HG03460 (cell line): ENCODE measurements at regions not wholly inside any gene's neighbourhood (a gene's known extent, or its start where the extent isn't known, plus 50 kb on each side); places are given as distances from the start of the nearest gene placed in this dataset.
"Not testable (repeated sequence)": the region's sequence is repeated elsewhere in the genome, so short reads cannot be mapped to it uniquely, and the experiment has no call there.

Experiments
- ATAC-seq: cut with Tn5 transposase; IDR thresholded peaks from one replicate; pipeline ENCODE4 v1.9.1; 2021; ENCODE audit not compliant: unreplicated experiment

- no peak for ATAC-seq
Observed at GRCh38 chr3:67145738-67146137, 147.6 kb downstream of the KBTBD8 start.

DNA sequence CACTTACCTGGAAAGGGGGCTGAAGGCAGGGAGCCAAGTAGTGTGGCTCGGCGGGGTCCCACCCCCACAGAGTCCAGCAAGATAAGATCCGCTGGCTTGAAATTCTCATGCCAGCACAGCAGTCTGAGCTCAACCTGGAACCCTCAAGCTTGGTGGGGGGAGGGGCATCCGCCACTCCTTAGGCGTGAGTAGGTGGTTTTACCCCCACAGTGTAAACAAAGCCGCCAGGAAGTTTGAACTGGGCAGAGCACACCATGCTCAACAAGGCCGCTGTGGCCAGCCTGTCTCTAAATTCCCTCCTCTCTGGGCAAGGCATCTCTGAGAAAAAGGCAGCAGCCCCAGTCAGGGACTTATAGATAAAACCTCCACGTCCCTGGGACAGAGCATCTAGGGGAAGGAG lies 156.3 kb downstream of the KBTBD8 start:
- ATAC-seq: no peak

- ATAC-seq: no peak
Observed at GRCh38 chr3:67167481-67167880, 169.4 kb downstream of the KBTBD8 start.

- no peak for ATAC-seq
Observed at GRCh38 chr3:67171841-67172240, 173.7 kb downstream of the KBTBD8 start.

DNA sequence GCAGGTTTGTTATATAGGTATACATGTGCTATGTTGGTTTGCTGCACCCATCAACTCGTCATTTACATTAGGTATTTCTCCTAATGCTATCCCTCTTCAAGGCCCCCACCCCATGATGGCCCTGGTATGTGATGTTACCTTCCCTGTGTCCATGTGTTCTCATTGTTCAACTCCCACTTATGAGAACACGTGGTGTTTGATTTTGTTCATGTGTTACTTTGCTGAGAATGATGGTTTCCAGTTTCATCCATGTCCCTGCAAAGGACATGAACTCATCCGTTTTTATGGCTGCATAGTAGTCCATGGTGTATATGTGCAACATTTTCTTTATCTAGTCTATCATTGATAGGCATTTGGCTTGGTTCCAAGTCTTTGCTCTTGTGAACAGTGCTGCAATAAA lies 175.0 kb downstream of the KBTBD8 start:
- ATAC-seq: not testable (repeated sequence)

DNA sequence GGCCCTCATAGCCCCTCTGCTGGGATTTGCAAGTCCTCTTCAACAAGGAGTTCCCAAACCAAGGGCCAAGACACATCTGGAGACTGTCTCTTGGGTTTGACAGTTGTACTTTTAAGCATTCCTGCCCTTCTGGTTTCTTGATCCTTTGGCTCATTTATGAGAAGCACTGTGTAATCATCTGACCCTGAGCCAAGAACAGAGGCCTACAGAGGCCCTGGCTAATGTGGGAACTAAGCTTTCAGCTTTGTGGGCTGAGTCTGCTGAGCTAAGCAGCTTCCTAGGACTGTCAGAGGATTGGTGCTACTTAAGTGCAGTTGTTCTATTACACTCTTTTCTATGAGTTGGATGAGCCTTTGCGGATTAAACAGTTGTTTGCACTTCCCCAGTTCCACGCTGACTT lies 178.3 kb downstream of the KBTBD8 start:
- ATAC-seq: no peak

- ATAC-seq: no peak
Observed at GRCh38 chr3:67192466-67192865, 194.4 kb downstream of the KBTBD8 start.

- ATAC-seq: no peak
Observed at GRCh38 chr3:67196677-67197076, 198.6 kb downstream of the KBTBD8 start.

DNA sequence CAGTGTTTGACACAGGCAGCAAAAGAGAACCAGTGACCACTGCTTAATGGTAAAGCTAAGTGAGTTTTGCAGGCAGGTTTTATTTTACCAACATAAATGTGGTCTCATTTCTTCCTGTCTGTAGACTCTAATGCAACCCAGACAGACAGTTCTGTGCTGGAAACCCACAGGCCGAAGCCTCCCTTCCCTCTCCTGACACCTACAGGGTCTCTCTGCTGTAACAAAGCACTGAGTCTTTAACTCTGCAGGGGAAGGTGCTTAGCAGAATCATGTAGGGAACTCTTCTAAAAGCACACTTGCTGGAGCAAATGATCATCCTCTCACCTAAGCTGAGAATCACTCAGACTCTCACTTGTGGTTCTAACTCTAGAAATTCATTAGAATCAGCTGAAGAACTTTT lies 200.3 kb downstream of the KBTBD8 start:
- no peak for ATAC-seq

DNA sequence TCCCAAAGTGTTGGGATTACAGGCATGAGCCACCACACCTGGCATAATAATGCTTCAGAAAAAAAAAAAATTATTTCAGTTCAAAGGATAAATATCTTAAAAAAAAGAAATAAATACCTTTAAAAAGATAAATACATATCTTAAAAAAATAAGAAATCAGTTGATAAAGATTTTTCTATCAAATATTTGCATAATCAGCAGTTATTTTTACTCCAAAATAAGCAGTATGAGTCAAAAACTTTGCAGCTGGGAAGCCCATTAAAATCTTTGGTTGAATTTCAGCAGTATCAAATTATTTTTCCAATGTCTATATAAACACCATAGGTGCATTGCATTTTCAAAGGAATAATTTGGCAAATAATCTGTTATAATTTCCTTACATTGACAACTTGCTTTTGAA lies 202.5 kb downstream of the KBTBD8 start:
- ATAC-seq: no peak

- no peak for ATAC-seq
Observed at GRCh38 chr3:67201026-67201425, 202.9 kb downstream of the KBTBD8 start.

GRCh38 chr3:67202053-67202452 lies 203.9 kb downstream of the KBTBD8 start:
- no peak for ATAC-seq

- ATAC-seq: no peak
Observed at GRCh38 chr3:67204951-67205350, 206.8 kb downstream of the KBTBD8 start.

DNA sequence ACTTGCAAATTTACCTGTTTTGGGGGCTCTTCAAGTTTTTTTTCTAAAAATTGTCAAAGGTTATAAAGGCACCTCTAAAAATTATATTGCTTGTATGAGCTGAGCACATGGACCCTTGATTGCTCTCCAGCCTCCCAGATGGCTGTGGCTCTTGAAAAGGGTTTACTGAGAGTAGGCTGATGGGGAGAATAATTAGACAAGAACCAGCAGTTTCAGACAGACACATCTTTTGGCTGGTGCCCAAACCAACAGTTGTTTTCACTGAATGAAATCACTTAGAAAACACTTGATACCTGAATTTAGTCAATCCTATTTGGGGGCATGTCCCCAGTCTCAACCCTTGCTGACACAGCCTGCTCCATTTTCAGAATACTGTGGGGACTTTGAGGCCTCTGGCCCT lies 217.6 kb downstream of the KBTBD8 start:
- ATAC-seq: no peak

GRCh38 chr3:67227030-67227429 lies 228.9 kb downstream of the KBTBD8 start:
- no peak for ATAC-seq

DNA sequence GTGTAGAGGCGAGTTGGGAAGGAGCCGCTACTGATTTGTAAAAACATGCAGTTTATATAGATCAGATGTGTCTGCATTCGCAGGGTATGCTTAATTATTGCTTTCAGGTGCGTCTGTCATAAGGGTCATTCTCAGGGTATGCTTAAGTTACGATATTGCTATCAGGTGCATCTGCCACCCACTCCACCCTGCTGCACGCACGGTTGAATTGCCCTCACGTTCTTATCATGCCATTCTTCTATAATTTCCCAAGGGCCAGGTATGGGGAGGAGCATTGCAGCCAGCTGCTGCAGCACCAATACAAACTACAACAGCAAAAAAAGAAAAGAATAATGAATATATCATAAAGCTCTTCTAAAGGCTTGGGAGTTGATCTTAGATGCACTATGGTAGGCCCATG lies 230.0 kb downstream of the KBTBD8 start:
- no peak for ATAC-seq

DNA sequence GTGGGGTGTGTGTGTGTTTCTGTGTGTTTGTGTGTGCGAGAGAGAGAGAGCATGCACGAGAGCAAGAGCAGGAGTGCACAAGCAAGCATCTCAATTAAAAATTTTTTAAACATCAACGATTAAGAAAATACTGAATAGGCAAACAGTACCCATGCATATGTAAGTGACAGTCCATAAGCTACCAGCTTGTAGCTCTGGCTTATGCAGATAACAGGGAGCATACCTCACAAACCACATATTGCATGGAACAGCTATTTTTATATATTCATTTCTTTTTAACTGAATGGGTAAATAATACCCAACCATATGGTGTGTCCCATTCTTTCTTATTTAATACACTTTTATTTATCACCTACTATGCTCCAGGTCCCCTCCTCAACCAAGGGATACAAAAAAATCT lies 234.5 kb downstream of the KBTBD8 start:
- ATAC-seq: no peak

DNA sequence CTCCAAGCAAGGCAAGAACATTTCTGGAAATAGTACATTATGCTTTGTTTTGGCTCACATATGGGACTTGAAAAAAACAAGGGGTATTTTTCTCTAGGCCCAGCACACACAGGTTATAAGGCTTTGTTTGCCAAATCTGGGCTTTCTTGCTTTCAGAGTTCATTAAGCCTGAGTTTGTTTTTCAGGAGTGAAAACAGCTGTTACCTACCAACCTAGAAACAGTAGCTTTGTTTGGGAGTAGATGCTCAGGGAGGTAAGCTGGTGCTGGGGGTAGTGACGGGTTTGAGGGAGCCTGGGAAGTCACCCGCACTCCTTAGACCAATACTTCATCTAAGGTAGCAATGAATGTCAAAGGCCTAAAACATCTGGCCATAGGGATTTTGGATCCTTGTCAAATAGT lies 241.2 kb downstream of the KBTBD8 start:
- ATAC-seq: no peak

- ATAC-seq: no peak
Observed at GRCh38 chr3:67241084-67241483, 243.0 kb downstream of the KBTBD8 start.

DNA sequence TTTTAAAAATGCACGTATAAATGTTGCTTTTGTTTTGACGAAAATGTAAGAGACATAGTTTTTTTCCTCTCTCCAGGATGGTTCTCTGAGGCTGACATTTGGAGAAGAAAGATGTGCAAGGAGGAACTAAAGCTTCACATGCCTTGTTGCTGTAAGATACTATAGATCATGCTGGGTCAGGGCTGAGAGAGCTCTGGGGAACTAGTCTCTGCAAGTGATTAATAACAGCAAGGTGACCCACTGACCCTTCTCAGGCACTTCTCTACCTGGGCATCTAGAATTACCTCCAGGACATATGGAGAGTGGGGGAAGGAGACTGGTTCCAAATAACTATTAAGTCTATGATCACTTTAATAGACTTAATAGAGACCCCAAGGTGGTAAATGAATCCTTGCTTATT lies 246.0 kb downstream of the KBTBD8 start:
- no peak for ATAC-seq

DNA sequence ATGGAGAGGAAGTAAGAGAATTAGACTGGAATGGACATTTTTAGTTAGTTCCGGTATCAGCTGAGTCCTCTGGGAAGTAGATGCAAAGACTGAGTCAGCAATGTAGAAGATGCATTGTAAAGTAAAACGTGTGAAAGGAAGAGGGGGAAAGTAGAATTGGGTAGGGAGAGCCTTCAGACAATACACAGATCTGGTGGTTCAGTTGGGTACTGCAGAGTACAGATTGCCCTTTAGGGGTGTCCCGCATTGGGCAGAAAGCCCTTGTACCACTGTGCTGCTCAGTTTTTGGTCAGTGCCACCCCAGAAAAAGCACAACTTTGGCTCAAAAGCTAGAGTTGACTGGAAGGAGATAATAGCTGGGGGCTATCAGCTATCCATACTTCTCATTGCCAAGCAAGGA lies 247.4 kb downstream of the KBTBD8 start:
- ATAC-seq: no peak

DNA sequence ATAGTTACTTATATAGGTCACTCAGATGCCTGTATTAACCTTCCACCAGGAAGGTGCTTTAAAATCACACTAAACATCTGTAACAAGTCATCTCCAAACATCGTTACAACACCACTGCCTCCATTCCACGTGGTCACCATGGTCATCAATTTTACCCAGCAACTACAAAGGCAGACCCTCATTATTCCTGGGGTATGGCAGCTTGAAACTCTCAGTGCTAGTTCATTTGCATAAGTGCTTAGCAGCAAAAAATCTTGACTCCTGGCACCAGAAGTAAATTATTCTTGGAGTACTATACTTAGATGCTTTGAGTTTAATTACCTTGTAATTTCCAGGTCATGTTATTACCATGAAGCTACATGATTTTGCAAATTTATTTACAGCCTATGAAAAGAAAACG lies 250.6 kb downstream of the KBTBD8 start:
- no peak for ATAC-seq

DNA sequence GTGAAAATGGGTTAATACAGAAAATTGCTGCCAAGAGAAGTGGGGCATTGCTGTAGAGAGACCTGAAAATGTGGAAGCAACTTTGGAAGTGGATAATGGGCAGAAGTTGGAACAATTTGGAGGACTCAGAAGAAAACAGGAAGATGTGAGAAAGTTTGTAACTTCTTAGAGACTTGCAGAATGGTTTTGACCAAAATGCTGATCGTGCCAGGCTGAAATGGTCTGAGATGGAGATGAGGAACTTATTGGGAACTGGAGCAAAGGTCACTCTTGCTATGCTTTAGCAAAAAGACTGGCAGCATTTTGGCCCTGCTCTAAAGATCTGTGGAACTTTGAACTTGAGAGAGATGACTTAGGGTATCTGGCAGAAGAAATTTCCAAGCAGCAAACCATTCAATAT lies 254.8 kb downstream of the KBTBD8 start:
- ATAC-seq: not testable (repeated sequence)

GRCh38 chr3:67278015-67278618 lies 280.0 kb downstream of the KBTBD8 start:
- no peak for ATAC-seq
